Activated CD8-positive, alpha-beta memory T cell treated with anti-CD3 and anti-CD28 coated beads for 36 hours (primary cell): ENCODE measurements at regions not wholly inside any gene's neighbourhood (a gene's known extent, or its start where the extent isn't known, plus 50 kb on each side); places are given as distances from the start of the nearest gene placed in this dataset.
"Not testable (repeated sequence)": the region's sequence is repeated elsewhere in the genome, so short reads cannot be mapped to it uniquely, and the experiment has no call there.

Source experiments
- CTCF ChIA-PET: fragments of 350-600 bp; sonication (Branson Sonifier 250); formaldehyde crosslinking; loops from one replicate; lab custom pipeline; 2021; ENCODE audit warnings: antibody characterized with exemption; lab: Charles Lee
- POLR2A ChIA-PET: fragments of 350-600 bp; sonication (Branson Sonifier 250); formaldehyde crosslinking; loops from one replicate; lab custom pipeline; 2021; ENCODE audit warnings: antibody characterized with exemption; lab: Charles Lee

GRCh38 chr13:42373048-42373812 is 101.3 kb downstream of the AKAP11 start:
- POLR2A ChIA-PET: interaction anchor here (0.9 to 1.6 kb wide), 3 partner anchors 20 to 23 kb away, joined by 5 to 9 read pairs (median 7); no protein-coding TSS in a partner anchor
- CTCF ChIA-PET: interaction anchor here (1.3 kb wide), 1 partner anchor 16 kb away, joined by 3 read pairs; no protein-coding TSS in a partner anchor

- ChIA-PET POLR2A (no interaction called here), CTCF (no interaction called here)
These were observed 103.7 kb downstream of the AKAP11 start for GRCh38 chr13:42375663-42376062.

- POLR2A ChIA-PET: interaction anchor here (0.8 to 4.1 kb wide), 5 partner anchors 11 to 106 kb away, joined by 3 to 56 read pairs (median 5); no protein-coding TSS in a partner anchor
- CTCF ChIA-PET: interaction anchor here (1.0 to 1.2 kb wide), 2 partner anchors 14 to 120 kb away, joined by 3 read pairs; no protein-coding TSS in a partner anchor
These were observed 105.9 kb downstream of the AKAP11 start for GRCh38 chr13:42377640-42378382.

- POLR2A ChIA-PET: interaction anchor here (0.9 to 4.1 kb wide), 4 partner anchors 10 to 107 kb away, joined by 3 to 56 read pairs (median 8); no protein-coding TSS in a partner anchor
- CTCF ChIA-PET: interaction anchor here (1.2 kb wide), 1 partner anchor 14 kb away, joined by 3 read pairs; no protein-coding TSS in a partner anchor
These were observed 106.4 kb downstream of the AKAP11 start for GRCh38 chr13:42378383-42378780.

- POLR2A ChIA-PET: interaction anchor here (4.1 kb wide), 1 partner anchor 15 kb away, joined by 56 read pairs; no protein-coding TSS in a partner anchor
- CTCF ChIA-PET: no interaction called here
These were observed 107.3 kb downstream of the AKAP11 start for GRCh38 chr13:42379241-42379640.

- ChIA-PET CTCF (no interaction called here), POLR2A (interaction anchor here (4.1 kb wide), 1 partner anchor 13 kb away, joined by 56 read pairs; no protein-coding TSS in a partner anchor)
These were observed 108.6 kb downstream of the AKAP11 start for GRCh38 chr13:42380420-42381164.

GRCh38 chr13:42381165-42381425 is 109.1 kb downstream of the AKAP11 start:
- POLR2A ChIA-PET: no interaction called here
- CTCF ChIA-PET: no interaction called here

- POLR2A ChIA-PET: not testable (repeated sequence)
- CTCF ChIA-PET: interaction anchor here (1.2 kb wide), 1 partner anchor 9 kb away, joined by 3 read pairs; no protein-coding TSS in a partner anchor
These were observed 109.5 kb downstream of the AKAP11 start for GRCh38 chr13:42381426-42381825.

GRCh38 chr13:42383025-42383424 is 111.1 kb downstream of the AKAP11 start:
- ChIA-PET CTCF (interaction anchor here (1.4 kb wide), 1 partner anchor 9 kb away, joined by 3 read pairs; no protein-coding TSS in a partner anchor), POLR2A (no interaction called here)

GRCh38 chr13:42384265-42384664 is 112.3 kb downstream of the AKAP11 start:
- ChIA-PET POLR2A (no interaction called here), CTCF (interaction anchor here (1.4 kb wide), 1 partner anchor 8 kb away, joined by 3 read pairs; no protein-coding TSS in a partner anchor)

GRCh38 chr13:42388326-42388725 is 116.4 kb downstream of the AKAP11 start:
- POLR2A ChIA-PET: interaction anchor here (1.3 kb wide), 1 partner anchor 11 kb away, joined by 4 read pairs; no protein-coding TSS in a partner anchor
- CTCF ChIA-PET: interaction anchor here (1.0 kb wide), 1 partner anchor 24 kb away, joined by 3 read pairs; no protein-coding TSS in a partner anchor

GRCh38 chr13:42389041-42389440 is 117.1 kb downstream of the AKAP11 start:
- POLR2A ChIA-PET: interaction anchor here (1.3 kb wide), 1 partner anchor 11 kb away, joined by 4 read pairs; no protein-coding TSS in a partner anchor
- CTCF ChIA-PET: no interaction called here

GRCh38 chr13:42392180-42392579 is 120.2 kb downstream of the AKAP11 start:
- CTCF ChIA-PET: interaction anchor here (0.7 to 1.7 kb wide), 6 partner anchors 8 to 38 kb away, joined by 3 to 4 read pairs (median 3); no protein-coding TSS in a partner anchor
- POLR2A ChIA-PET: interaction anchor here (1.1 to 7.0 kb wide), 4 partner anchors 14 to 119 kb away, joined by 5 to 56 read pairs (median 25); no protein-coding TSS in a partner anchor

- ChIA-PET CTCF (interaction anchor here (0.7 to 1.7 kb wide), 4 partner anchors 9 to 39 kb away, joined by 3 to 4 read pairs (median 3); no protein-coding TSS in a partner anchor), POLR2A (interaction anchor here (0.8 to 7.0 kb wide), 5 partner anchors 13 to 120 kb away, joined by 5 to 56 read pairs (median 10); no protein-coding TSS in a partner anchor)
These were observed 121.0 kb downstream of the AKAP11 start for GRCh38 chr13:42392716-42393572.

GRCh38 chr13:42393573-42394360 is 121.8 kb downstream of the AKAP11 start:
- ChIA-PET POLR2A (interaction anchor here (0.8 to 7.0 kb wide), 4 partner anchors 13 to 39 kb away, joined by 7 to 56 read pairs (median 25); no protein-coding TSS in a partner anchor), CTCF (interaction anchor here (1.5 kb wide), 1 partner anchor 11 kb away, joined by 4 read pairs; no protein-coding TSS in a partner anchor)

GRCh38 chr13:42394361-42394708 is 122.4 kb downstream of the AKAP11 start:
- ChIA-PET CTCF (interaction anchor here (1.1 to 1.5 kb wide), 2 partner anchors 10 to 43 kb away, joined by 3 to 4 read pairs; no protein-coding TSS in a partner anchor), POLR2A (interaction anchor here (2.1 to 7.0 kb wide), 4 partner anchors 12 to 39 kb away, joined by 10 to 56 read pairs (median 28); no protein-coding TSS in a partner anchor)
